ENCODE measurements at regions not wholly inside any gene's neighbourhood (a gene's known extent, or its start where the extent isn't known, plus 50 kb on each side); places are given as distances from the start of the nearest gene placed in this dataset.

DNA sequence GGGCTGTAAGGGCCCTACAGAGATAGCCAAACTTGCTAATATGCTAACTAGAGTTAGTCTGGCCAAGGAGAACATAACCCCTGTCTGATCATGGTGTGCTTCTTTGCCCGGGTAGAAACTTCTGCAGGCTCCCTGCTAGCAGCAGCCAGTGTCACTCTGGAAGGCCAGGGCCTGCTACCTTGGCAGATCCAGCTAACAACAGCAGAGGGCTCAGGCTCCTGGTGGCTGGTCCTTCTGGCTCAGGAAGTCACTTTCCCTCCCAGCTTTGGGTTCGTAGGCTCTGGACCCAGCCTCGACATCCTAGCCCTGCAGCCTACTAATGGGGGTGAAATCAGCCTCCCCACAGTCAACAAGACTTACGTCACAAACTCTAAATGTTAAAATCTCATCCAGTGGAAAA, 373.7 kb upstream of the RGMA start:
- DNase-seq (ENCODE audit: low spot score) = no peak
- POLR2A ChIA-PET (ENCODE audit: low non-redundant PET) = no interaction called here
- CTCF ChIA-PET = no interaction called here
- no peak overlapping the region for H3K27ac ChIP-seq
- TF ChIP-seq, protein P1, sequence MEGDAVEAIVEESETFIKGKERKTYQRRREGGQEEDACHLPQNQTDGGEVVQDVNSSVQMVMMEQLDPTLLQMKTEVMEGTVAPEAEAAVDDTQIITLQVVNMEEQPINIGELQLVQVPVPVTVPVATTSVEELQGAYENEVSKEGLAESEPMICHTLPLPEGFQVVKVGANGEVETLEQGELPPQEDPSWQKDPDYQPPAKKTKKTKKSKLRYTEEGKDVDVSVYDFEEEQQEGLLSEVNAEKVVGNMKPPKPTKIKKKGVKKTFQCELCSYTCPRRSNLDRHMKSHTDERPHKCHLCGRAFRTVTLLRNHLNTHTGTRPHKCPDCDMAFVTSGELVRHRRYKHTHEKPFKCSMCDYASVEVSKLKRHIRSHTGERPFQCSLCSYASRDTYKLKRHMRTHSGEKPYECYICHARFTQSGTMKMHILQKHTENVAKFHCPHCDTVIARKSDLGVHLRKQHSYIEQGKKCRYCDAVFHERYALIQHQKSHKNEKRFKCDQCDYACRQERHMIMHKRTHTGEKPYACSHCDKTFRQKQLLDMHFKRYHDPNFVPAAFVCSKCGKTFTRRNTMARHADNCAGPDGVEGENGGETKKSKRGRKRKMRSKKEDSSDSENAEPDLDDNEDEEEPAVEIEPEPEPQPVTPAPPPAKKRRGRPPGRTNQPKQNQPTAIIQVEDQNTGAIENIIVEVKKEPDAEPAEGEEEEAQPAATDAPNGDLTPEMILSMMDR (conservative IDR thresholded peaks at IDR 0.05; ENCODE audit: low read depth) = no peak

DNA sequence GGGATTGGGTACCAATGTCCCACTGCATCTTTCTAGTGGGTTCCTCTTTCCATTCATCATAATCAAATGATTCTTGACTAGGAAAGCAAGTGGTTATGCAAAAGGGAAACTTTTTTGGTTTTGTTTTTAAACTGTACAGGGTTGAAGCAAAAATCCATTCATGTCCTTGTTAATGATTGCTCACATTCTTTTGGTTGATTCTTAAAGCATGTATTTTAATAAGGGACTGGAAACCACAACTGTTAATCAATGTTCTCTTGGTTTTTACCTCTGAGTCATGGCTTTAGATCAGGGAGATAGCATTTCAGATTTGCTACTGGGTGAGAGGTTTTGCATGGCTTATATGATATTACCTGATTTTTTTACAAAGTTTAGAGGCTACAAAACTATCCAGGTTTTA, 371.7 kb upstream of the RGMA start:
- H3K27ac ChIP-seq = no peak overlapping the region
- POLR2A ChIA-PET (ENCODE audit: low non-redundant PET) = no interaction called here
- no peak for DNase-seq (ENCODE audit: low spot score)
- CTCF ChIA-PET = no interaction called here
- TF ChIP-seq, protein P1 (conservative IDR thresholded peaks at IDR 0.05; ENCODE audit: low read depth) = no peak

DNA sequence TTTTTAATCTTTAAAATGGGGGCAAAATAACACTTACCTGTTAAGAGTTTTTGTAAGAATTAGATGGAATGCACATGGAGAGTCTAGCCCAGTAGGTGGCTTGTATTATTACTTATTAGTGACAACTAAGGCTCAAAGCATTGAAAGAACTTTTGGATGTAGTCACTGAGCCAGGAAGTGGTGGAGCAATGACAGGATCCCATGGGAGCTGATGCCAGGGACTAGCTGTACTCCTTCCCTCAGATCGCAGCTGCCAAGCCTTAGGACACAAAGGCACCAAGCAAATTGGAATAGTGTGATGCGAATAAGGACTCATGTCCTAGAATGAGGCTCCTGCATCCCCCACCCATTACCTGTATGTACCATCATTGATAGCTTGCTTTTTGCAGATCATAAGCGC, 370.4 kb upstream of the RGMA start:
- CTCF ChIA-PET = no interaction called here
- DNase-seq (ENCODE audit: low spot score) = no peak
- TF ChIP-seq, protein P1 (conservative IDR thresholded peaks at IDR 0.05; ENCODE audit: low read depth) = no peak
- POLR2A ChIA-PET (ENCODE audit: low non-redundant PET) = no interaction called here
- no peak overlapping the region for H3K27ac ChIP-seq

DNA sequence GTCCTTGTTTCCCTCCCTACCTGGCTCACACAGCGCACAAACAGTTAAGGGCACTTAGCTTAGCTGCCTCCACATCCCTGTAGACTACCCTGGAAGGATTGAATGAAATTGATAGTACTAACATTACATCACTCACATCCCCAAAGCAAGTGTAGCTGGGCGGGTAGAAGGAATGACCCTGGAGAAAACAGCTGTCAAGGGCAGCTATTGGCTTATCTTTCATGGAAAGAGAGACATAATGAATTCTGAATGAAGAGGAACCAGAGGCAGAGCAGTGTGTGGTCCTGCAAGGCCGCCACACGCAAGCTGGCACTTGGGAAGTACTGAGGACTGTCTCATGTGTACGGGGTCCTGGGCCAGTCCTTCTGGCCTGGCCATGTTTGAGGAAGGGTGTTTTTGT, 369.6 kb upstream of the RGMA start:
- DNase-seq (ENCODE audit: low spot score) = no peak
- ChIA-PET CTCF (no interaction called here), POLR2A (ENCODE audit: low non-redundant PET) (no interaction called here)
- TF ChIP-seq, protein P1 (conservative IDR thresholded peaks at IDR 0.05; ENCODE audit: low read depth) = no peak
- H3K27ac ChIP-seq = no peak overlapping the region

DNA sequence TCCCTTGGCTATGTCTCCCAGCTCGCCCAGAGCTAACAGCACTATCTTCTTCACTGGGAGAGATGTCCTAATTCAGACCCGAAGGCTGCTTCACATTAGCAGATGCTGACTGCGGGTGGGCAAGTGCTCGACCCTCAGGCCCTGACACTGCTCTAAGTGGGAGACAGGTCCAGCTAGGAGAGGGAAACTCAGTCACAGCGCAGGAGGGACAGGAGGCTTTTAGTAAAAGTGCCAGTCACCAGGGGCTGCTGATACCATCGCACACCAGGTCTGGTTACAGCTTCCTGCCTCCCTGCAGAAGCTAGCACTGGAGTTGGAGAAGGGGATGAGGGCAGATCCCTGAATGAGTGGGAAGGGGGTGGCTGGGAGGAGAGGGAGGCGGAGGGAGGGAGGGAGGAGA, 365.8 kb upstream of the RGMA start:
- ChIA-PET CTCF (interaction anchor here (0.7 kb wide), 1 partner anchor 116 kb away, joined by 3 read pairs; no protein-coding TSS in a partner anchor), POLR2A (ENCODE audit: low non-redundant PET) (no interaction called here)
- H3K27ac ChIP-seq = no peak overlapping the region
- DNase-seq (ENCODE audit: low spot score) = no peak
- TF ChIP-seq, protein P1 (conservative IDR thresholded peaks at IDR 0.05; ENCODE audit: low read depth) = no peak

DNA sequence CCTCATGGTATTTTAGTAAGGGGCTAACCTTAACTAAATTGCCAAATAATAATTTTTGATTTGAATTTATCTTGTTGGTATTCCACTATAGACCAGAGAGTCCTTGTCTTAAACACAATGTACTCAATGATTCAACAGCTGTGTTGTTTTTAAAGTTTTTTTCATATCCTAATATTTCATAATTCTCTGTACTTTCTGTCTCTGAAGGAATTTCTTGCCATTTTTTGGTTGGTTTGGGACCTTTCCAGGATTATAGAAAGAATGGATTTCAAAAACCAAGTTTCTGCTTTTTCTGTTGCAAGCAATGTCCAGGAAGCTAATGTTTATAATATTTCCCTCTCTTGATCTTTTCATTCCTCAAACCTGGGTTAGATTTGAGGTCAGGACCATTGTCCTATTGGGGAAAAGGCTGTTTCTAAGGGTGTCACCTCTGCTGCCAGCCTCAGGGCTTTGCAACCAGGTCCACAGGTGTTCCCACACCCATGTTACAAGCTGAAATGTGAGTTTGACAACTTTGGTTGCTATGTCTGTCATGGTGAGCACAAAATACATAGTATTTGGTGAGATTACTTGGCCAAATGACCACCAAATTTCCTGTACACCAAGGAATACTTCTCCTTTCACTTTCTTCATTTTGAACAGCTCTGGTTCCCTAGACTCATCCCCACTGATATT, 363.7 kb upstream of the RGMA start:
- POLR2A ChIA-PET (ENCODE audit: low non-redundant PET) = no interaction called here
- CTCF ChIA-PET = no interaction called here

More for the DNA sequence above, 363.7 kb upstream of the RGMA start:
- no peak overlapping the region for H3K27ac ChIP-seq
- DNase-seq (ENCODE audit: low spot score) = no peak
- TF ChIP-seq, protein P1 (conservative IDR thresholded peaks at IDR 0.05; ENCODE audit: low read depth) = no peak

Data from RWPE1 (cell line).